ENCODE measurements at regions not wholly inside any gene's neighbourhood (a gene's known extent, or its start where the extent isn't known, plus 50 kb on each side); places are given as distances from the start of the nearest gene placed in this dataset.

GRCh38 chr5:44619875-44620610, 188.7 kb upstream of the MRPS30 start:
- TF ChIP-seq CTCF (IDR thresholded peaks at IDR 0.05): no peak
- TF ChIP-seq POLR2A (IDR thresholded peaks at IDR 0.05): no peak
